NCI-H1417 (cell line): ENCODE measurements at regions not wholly inside any gene's neighbourhood (a gene's known extent, or its start where the extent isn't known, plus 50 kb on each side); places are given as distances from the start of the nearest gene placed in this dataset.
"Not testable (repeated sequence)": the region's sequence is repeated elsewhere in the genome, so short reads cannot be mapped to it uniquely, and the experiment has no call there.

Experiments
- DNase-seq, 3 experiments: peaks; one replicate each; lab custom pipeline; 2025; lab: John Stamatoyannopoulos, UW

- no peak for DNase-seq
These were observed 247.3 kb downstream of the S1PR1 start for GRCh38 chr1:101483982-101484688.

GRCh38 chr1:101484689-101485338, 248.0 kb downstream of the S1PR1 start:
- DNase-seq, result no peak

GRCh38 chr1:101485712-101486111, 248.9 kb downstream of the S1PR1 start:
- DNase-seq, result peak in 1 of 3 experiments; percentile 15

GRCh38 chr1:101492144-101492543, 255.3 kb downstream of the S1PR1 start:
- not testable (repeated sequence) for DNase-seq

- not testable (repeated sequence) for DNase-seq
These were observed 257.1 kb downstream of the S1PR1 start for GRCh38 chr1:101493920-101494319.

GRCh38 chr1:101496109-101496508, 259.3 kb downstream of the S1PR1 start:
- no peak for DNase-seq

- no peak for DNase-seq
These were observed 261.2 kb downstream of the S1PR1 start for GRCh38 chr1:101497881-101498559.

- DNase-seq, result not testable (repeated sequence)
These were observed 267.3 kb downstream of the S1PR1 start for GRCh38 chr1:101504106-101504505.

- DNase-seq, result not testable (repeated sequence)
These were observed 268.4 kb downstream of the S1PR1 start for GRCh38 chr1:101505240-101505639.

GRCh38 chr1:101506541-101507164, 269.8 kb downstream of the S1PR1 start:
- DNase-seq, result peak; percentile 15 to 78 (median 48)

GRCh38 chr1:101507547-101507971, 270.7 kb downstream of the S1PR1 start:
- no peak for DNase-seq

GRCh38 chr1:101508913-101509312, 272.1 kb downstream of the S1PR1 start:
- DNase-seq, result no peak

- no peak for DNase-seq
These were observed 272.6 kb downstream of the S1PR1 start for GRCh38 chr1:101509370-101509769.

GRCh38 chr1:101511202-101511891, 274.5 kb downstream of the S1PR1 start:
- DNase-seq, result peak in 1 of 3 experiments; percentile 47

- DNase-seq, result peak; percentile 8 to 68 (median 64)
These were observed 283.5 kb downstream of the S1PR1 start for GRCh38 chr1:101520302-101520701.

GRCh38 chr1:101522486-101522885, 285.7 kb downstream of the S1PR1 start:
- DNase-seq, result no peak

- DNase-seq, result peak; percentile 68 to 92 (median 84)
These were observed 290.0 kb downstream of the S1PR1 start for GRCh38 chr1:101526813-101527212.

- no peak for DNase-seq
These were observed 295.6 kb downstream of the S1PR1 start for GRCh38 chr1:101532377-101532776.

- DNase-seq, result peak in 1 of 3 experiments; percentile 56
These were observed 303.3 kb downstream of the S1PR1 start for GRCh38 chr1:101540161-101540560.

- no peak for DNase-seq
These were observed 310.1 kb downstream of the S1PR1 start for GRCh38 chr1:101546885-101547284.

- DNase-seq, result no peak
These were observed 310.5 kb downstream of the S1PR1 start for GRCh38 chr1:101547357-101547756.

- no peak for DNase-seq
These were observed 311.6 kb downstream of the S1PR1 start for GRCh38 chr1:101548376-101548775.
